Mucosa of rectum (tissue), 2 donors: ENCODE measurements at regions not wholly inside any gene's neighbourhood (a gene's known extent, or its start where the extent isn't known, plus 50 kb on each side); places are given as distances from the start of the nearest gene placed in this dataset.

Source experiments
- H3K27ac ChIP-seq, 2 donors: one replicate each; pipeline ENCODE4 v1.7.0; 2013; ENCODE audit warnings: inconsistent platforms in 2 of 2, low read depth in 2 of 2, low read length in 2 of 2
- H3K27me3 ChIP-seq, 2 donors: one replicate each; pipeline ENCODE4 v1.7.0; 2013; ENCODE audit warnings: low read length in 2 of 2; ENCODE audit not compliant: control insufficient read depth in 2 of 2, insufficient read depth in 2 of 2
- H3K36me3 ChIP-seq, 2 donors: one replicate each; pipeline ENCODE4 v1.7.0; 2013; ENCODE audit warnings: low read length in 2 of 2; ENCODE audit not compliant: control insufficient read depth in 2 of 2, insufficient read depth in 2 of 2
- H3K4me1 ChIP-seq, 2 donors: one replicate each; pipeline ENCODE4 v1.7.0; 2013; ENCODE audit warnings: low read length in 2 of 2, mild to moderate bottlenecking in 1 of 2; ENCODE audit not compliant: control insufficient read depth in 2 of 2, insufficient read depth in 2 of 2
- H3K4me3 ChIP-seq, 2 donors: one replicate each; pipeline ENCODE4 v1.7.0; 2013; ENCODE audit warnings: low read length in 2 of 2
- H3K9ac ChIP-seq, 2 donors: one replicate each; pipeline ENCODE4 v1.7.0; 2013; ENCODE audit warnings: low read length in 2 of 2, low read depth in 1 of 2, mild to moderate bottlenecking in 1 of 2
- H3K9me3 ChIP-seq, 2 donors: one replicate each; pipeline ENCODE4 v1.7.0; 2013; ENCODE audit warnings: low read length in 2 of 2; ENCODE audit not compliant: control insufficient read depth in 2 of 2
- donor health status: healthy.
- donor health status: Normal muscosa, but diverticular disease.

- no peak overlapping the region for H3K27ac ChIP-seq
- no peaks in the 10 kb centered on the region for H3K36me3 ChIP-seq
- H3K9ac ChIP-seq: no peak overlapping the region
- H3K27me3 ChIP-seq: no peaks in the 10 kb centered on the region
- no peak overlapping the region for H3K4me3 ChIP-seq
- H3K9me3 ChIP-seq: no peaks in the 10 kb centered on the region
- H3K4me1 ChIP-seq: peaks cover 0 to 8% of the 10 kb centered on the region in 2 donors
These were observed 297.5 kb upstream of the KLF3 start for GRCh38 chr4:38366456-38366855.

DNA sequence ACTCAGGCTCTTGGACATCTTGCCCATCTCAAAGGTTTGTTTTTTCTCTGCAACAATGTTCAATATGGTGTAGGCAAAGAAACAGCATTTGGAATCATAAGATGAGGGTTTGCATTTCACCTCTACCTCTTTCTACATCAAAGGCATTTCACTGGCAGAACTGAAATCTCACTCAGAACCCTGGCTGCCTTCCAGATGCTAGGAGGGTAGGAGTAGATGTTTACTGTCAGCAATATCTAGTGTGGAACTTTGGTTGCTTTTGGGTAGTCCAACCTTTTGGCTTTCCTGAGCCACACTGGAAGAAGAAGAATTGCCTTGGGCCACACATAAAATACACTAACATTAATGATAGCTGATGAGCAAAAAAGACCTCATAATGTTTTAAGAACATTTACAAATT lies 297.0 kb upstream of the KLF3 start:
- Histone ChIP-seq H3K4me3 (no peak overlapping the region), H3K27ac (no peak overlapping the region), H3K27me3 (no peaks in the 10 kb centered on the region), H3K9ac (no peak overlapping the region), H3K36me3 (no peaks in the 10 kb centered on the region), H3K4me1 (peaks cover 0 to 8% of the 10 kb centered on the region in 2 donors), H3K9me3 (no peaks in the 10 kb centered on the region)

GRCh38 chr4:38367642-38368174 lies 296.3 kb upstream of the KLF3 start:
- Histone ChIP-seq H3K36me3 (no peaks in the 10 kb centered on the region), H3K27me3 (no peaks in the 10 kb centered on the region), H3K9me3 (no peaks in the 10 kb centered on the region), H3K4me1 (peaks cover 0 to 8% of the 10 kb centered on the region in 2 donors), H3K4me3 (no peak overlapping the region), H3K9ac (no peak overlapping the region), H3K27ac (no peak overlapping the region)

DNA sequence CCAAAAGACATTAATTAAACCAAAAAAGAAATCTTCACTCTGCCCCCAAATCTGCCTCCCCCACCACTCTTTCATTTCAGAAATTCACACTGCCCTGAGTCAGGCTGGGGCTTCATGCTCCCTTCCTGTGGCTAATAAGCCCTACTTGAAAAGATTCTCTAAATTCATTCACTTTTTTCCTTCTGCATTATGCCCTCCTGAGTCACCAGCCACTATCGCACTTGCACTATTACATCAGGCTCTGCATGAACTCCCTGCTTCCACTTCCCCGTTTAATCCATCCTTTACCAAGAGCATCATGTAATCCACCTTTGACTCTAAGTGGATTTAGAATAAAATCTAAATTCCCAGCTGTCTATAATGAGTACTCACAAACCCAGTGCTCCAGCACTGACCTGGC lies 295.4 kb upstream of the KLF3 start:
- no peak overlapping the region for H3K27ac ChIP-seq
- no peak overlapping the region for H3K9ac ChIP-seq
- H3K4me3 ChIP-seq: no peak overlapping the region
- no peaks in the 10 kb centered on the region for H3K9me3 ChIP-seq
- H3K4me1 ChIP-seq: peaks cover 0 to 8% of the 10 kb centered on the region in 2 donors
- H3K36me3 ChIP-seq: no peaks in the 10 kb centered on the region
- no peaks in the 10 kb centered on the region for H3K27me3 ChIP-seq

DNA sequence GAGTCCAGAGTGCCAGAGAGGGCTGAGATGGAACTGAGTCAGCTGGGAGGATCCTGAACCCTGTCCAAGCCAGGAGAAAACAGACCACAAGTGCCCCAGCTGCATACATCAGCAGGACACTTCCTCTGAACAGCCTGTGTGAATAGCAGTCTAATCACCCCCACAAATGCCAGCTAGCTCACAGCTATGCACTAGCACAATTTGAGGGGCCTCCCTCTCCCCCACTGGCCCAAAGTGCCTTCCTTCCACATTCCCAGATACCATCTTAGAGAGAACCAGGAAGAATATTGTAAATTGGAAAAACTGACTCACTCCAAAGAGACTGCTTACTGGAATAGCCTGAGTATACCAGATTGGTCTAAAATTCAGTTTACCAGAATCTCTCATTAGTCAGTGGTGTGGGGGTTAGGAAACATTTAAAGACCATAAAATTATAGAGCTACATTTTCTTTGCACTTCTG lies 292.6 kb upstream of the KLF3 start:
- H3K9ac ChIP-seq: no peak overlapping the region
- no peaks in the 10 kb centered on the region for H3K36me3 ChIP-seq
- H3K4me1 ChIP-seq: no peaks in the 10 kb centered on the region
- no peaks in the 10 kb centered on the region for H3K27me3 ChIP-seq
- no peak overlapping the region for H3K27ac ChIP-seq
- H3K4me3 ChIP-seq: no peak overlapping the region
- no peaks in the 10 kb centered on the region for H3K9me3 ChIP-seq

GRCh38 chr4:38373375-38373774 lies 290.6 kb upstream of the KLF3 start:
- no peaks in the 10 kb centered on the region for H3K4me1 ChIP-seq
- H3K9ac ChIP-seq: no peak overlapping the region
- no peak overlapping the region for H3K4me3 ChIP-seq
- H3K9me3 ChIP-seq: no peaks in the 10 kb centered on the region
- H3K27me3 ChIP-seq: no peaks in the 10 kb centered on the region
- no peaks in the 10 kb centered on the region for H3K36me3 ChIP-seq
- no peak overlapping the region for H3K27ac ChIP-seq

DNA sequence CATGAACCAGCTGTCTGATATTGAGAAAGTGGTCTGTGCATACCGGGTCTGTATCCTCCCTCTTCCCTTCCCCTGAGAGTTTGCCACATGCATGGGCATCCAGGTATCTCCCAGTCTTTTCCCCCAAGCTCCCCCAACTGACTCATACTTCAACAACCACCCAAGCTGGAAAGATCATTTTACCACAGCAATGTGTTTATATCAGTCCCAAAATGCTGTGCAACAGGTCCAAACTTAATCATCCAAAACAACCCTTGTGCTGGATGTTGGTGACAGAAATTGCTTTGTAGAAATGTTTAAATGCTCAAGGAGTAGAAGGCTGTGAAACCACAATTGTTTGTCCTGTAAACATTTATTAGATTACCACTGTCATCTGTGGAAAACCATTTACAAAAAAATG lies 286.8 kb upstream of the KLF3 start:
- Histone ChIP-seq H3K9ac (no peak overlapping the region), H3K9me3 (no peaks in the 10 kb centered on the region), H3K4me3 (no peak overlapping the region)

DNA sequence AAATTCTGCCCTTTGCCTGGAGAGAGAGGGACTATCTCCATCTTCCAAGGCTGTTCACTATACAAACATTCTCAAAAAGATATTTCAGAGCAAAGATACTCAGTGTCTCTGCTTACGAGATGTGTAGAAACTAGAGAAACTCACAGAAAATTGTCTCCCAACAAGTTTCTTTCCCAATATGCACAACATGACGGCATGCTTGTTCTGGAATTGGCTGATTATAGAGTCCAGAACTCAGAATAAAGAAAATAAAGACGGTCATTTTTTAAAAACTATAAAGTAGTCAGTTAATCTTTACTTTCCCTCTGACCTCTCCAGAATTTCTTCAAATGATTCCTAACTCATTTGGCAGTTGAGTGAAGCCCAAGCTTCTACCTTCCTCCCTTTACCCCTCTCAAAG lies 285.5 kb upstream of the KLF3 start:
- no peak overlapping the region for H3K4me3 ChIP-seq
- no peak overlapping the region for H3K9ac ChIP-seq
- no peaks in the 10 kb centered on the region for H3K27me3 ChIP-seq
- no peaks in the 10 kb centered on the region for H3K36me3 ChIP-seq
- no peaks in the 10 kb centered on the region for H3K9me3 ChIP-seq
- no peak overlapping the region for H3K27ac ChIP-seq
- peaks cover 3 to 4% of the 10 kb centered on the region in 2 donors for H3K4me1 ChIP-seq

More for the DNA sequence above, 286.8 kb upstream of the KLF3 start:
- peaks cover 0 to under 1% of the 10 kb centered on the region in 2 donors for H3K4me1 ChIP-seq
- no peak overlapping the region for H3K27ac ChIP-seq
- H3K36me3 ChIP-seq: no peaks in the 10 kb centered on the region
- no peaks in the 10 kb centered on the region for H3K27me3 ChIP-seq

DNA sequence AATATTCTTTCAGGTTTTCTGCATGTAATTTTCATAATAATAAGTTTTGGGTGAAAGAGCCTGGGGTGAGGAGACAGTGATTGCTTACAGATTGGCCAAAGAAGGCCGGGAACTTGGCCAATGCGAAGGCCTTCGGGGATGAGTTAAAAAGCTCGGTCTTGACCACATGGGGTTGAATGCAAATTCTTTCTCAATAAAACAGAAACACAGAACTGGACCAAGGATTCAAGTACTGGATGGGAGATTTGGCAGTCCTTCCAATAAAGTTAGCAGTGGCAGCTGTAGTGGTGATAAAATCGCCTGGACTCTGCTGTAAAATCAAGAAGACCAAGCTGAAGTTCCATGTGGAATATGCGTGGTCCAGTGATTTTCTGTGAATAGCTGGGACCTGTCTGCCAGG lies 282.2 kb upstream of the KLF3 start:
- Histone ChIP-seq H3K9me3 (no peaks in the 10 kb centered on the region), H3K36me3 (no peaks in the 10 kb centered on the region), H3K4me1 (peaks cover 10 to 22% of the 10 kb centered on the region in 2 donors), H3K27ac (no peak overlapping the region), H3K9ac (no peak overlapping the region), H3K27me3 (no peaks in the 10 kb centered on the region), H3K4me3 (no peak overlapping the region)

- Histone ChIP-seq H3K4me1 (peaks cover 10 to 28% of the 10 kb centered on the region in 2 donors), H3K27me3 (no peaks in the 10 kb centered on the region), H3K27ac (no peak overlapping the region)
These were observed 281.5 kb upstream of the KLF3 start for GRCh38 chr4:38382520-38382919.

More at GRCh38 chr4:38382520-38382919, 281.5 kb upstream of the KLF3 start:
- Histone ChIP-seq H3K36me3 (no peaks in the 10 kb centered on the region), H3K9me3 (no peaks in the 10 kb centered on the region), H3K4me3 (no peak overlapping the region), H3K9ac (no peak overlapping the region)
